KMS-11 (cell line): ENCODE measurements at regions not wholly inside any gene's neighbourhood (a gene's known extent, or its start where the extent isn't known, plus 50 kb on each side); places are given as distances from the start of the nearest gene placed in this dataset.

Experiments
- H2AFZ ChIP-seq: fragments of 200-600 bp; sonication (generic); 2 replicates; pipeline ENCODE4 v1.6.1; 2016; ENCODE audit warnings: antibody characterized with exemption, mixed run types, low read depth
- H3K27ac ChIP-seq: fragments of 200-600 bp; sonication (generic); 2 replicates; pipeline ENCODE4 v1.6.1; 2016; ENCODE audit warnings: mild to moderate bottlenecking, mixed run types
- H3K27me3 ChIP-seq: fragments of 200-600 bp; sonication (generic); 2 replicates; pipeline ENCODE4 v1.6.1; 2017; ENCODE audit warnings: mild to moderate bottlenecking, low read depth, mixed run types, moderate library complexity; ENCODE audit not compliant: insufficient read depth
- H3K36me3 ChIP-seq: fragments of 200-600 bp; sonication (generic); 2 replicates; pipeline ENCODE4 v1.6.1; 2017; ENCODE audit warnings: mild to moderate bottlenecking, mixed run types; ENCODE audit not compliant: insufficient read depth
- H3K4me1 ChIP-seq: fragments of 200-600 bp; sonication (generic); 2 replicates; pipeline ENCODE4 v1.6.1; 2016; ENCODE audit warnings: mild to moderate bottlenecking, low read depth, mixed run types; ENCODE audit not compliant: poor library complexity, severe bottlenecking
- H3K4me2 ChIP-seq: fragments of 200-600 bp; sonication (generic); 2 replicates; pipeline ENCODE4 v1.7.0; 2016; ENCODE audit warnings: mild to moderate bottlenecking, mixed run types
- H3K4me3 ChIP-seq: fragments of 200-600 bp; sonication (generic); IDR thresholded peaks from 2 replicates; pipeline ENCODE4 v1.6.1; 2017; ENCODE audit warnings: low read depth, low read length, mixed read lengths; ENCODE audit not compliant: insufficient read depth
- H3K79me2 ChIP-seq: fragments of 200-600 bp; sonication (generic); 2 replicates; pipeline ENCODE4 v1.6.1; 2016; ENCODE audit warnings: low read depth, mixed run types; ENCODE audit not compliant: insufficient read depth
- H3K9ac ChIP-seq: fragments of 200-600 bp; sonication (generic); 2 replicates; pipeline ENCODE4 v1.6.1; 2016; ENCODE audit warnings: mild to moderate bottlenecking, mixed run types
- H4K20me1 ChIP-seq: fragments of 200-600 bp; sonication (generic); 2 replicates; pipeline ENCODE4 v1.6.1; 2016; ENCODE audit warnings: mild to moderate bottlenecking, mixed run types; ENCODE audit not compliant: insufficient read depth
- CTCF ChIP-seq: fragments of 200-600 bp; sonication (generic); conservative IDR thresholded peaks from 2 replicates; pipeline ENCODE4 v1.6.1; 2017; ENCODE audit warnings: low read depth, mild to moderate bottlenecking, antibody characterized with exemption, low read length, moderate library complexity, mixed read lengths

- H3K9ac ChIP-seq = no peak overlapping the region
- no peaks in the 10 kb centered on the region for H3K36me3 ChIP-seq
- no peaks in the 10 kb centered on the region for H3K27me3 ChIP-seq
- no peaks in the 10 kb centered on the region for H4K20me1 ChIP-seq
- H3K4me2 ChIP-seq = no peak overlapping the region
- H3K4me3 ChIP-seq = no peak overlapping the region
- no peak overlapping the region for H2AFZ ChIP-seq
- H3K27ac ChIP-seq = no peak overlapping the region
- TF ChIP-seq CTCF = no peak
- H3K79me2 ChIP-seq = no peaks in the 10 kb centered on the region
- H3K4me1 ChIP-seq = no peaks in the 10 kb centered on the region
Measured at GRCh38 chr9:1591310-1591709, 423.8 kb upstream of the SMARCA2 start.

GRCh38 chr9:1598270-1598669 lies 416.9 kb upstream of the SMARCA2 start:
- no peak for TF ChIP-seq CTCF
- Histone ChIP-seq H3K9ac (no peak overlapping the region), H3K4me2 (no peak overlapping the region), H3K4me3 (no peak overlapping the region), H4K20me1 (no peaks in the 10 kb centered on the region), H3K36me3 (no peaks in the 10 kb centered on the region), H3K27ac (no peak overlapping the region), H3K4me1 (no peaks in the 10 kb centered on the region), H3K27me3 (no peaks in the 10 kb centered on the region), H3K79me2 (no peaks in the 10 kb centered on the region), H2AFZ (no peak overlapping the region)

GRCh38 chr9:1599961-1600360 lies 415.2 kb upstream of the SMARCA2 start:
- H3K9ac ChIP-seq = no peak overlapping the region
- H3K4me2 ChIP-seq = no peak overlapping the region
- no peaks in the 10 kb centered on the region for H3K79me2 ChIP-seq
- TF ChIP-seq CTCF = no peak
- H3K36me3 ChIP-seq = no peaks in the 10 kb centered on the region
- H3K4me1 ChIP-seq = no peaks in the 10 kb centered on the region
- no peak overlapping the region for H3K4me3 ChIP-seq
- no peaks in the 10 kb centered on the region for H4K20me1 ChIP-seq
- H3K27ac ChIP-seq = no peak overlapping the region
- no peaks in the 10 kb centered on the region for H3K27me3 ChIP-seq
- H2AFZ ChIP-seq = no peak overlapping the region

GRCh38 chr9:1604942-1605560 lies 410.1 kb upstream of the SMARCA2 start:
- no peak overlapping the region for H3K4me2 ChIP-seq
- no peaks in the 10 kb centered on the region for H3K36me3 ChIP-seq
- H3K27ac ChIP-seq = no peak overlapping the region
- H3K9ac ChIP-seq = no peak overlapping the region
- peak; percentile 72 for TF ChIP-seq CTCF
- H3K4me1 ChIP-seq = no peaks in the 10 kb centered on the region
- no peak overlapping the region for H2AFZ ChIP-seq
- H3K4me3 ChIP-seq = no peak overlapping the region
- H4K20me1 ChIP-seq = no peaks in the 10 kb centered on the region
- no peaks in the 10 kb centered on the region for H3K79me2 ChIP-seq
- no peaks in the 10 kb centered on the region for H3K27me3 ChIP-seq
